K562 (cell line): ENCODE measurements at regions not wholly inside any gene's neighbourhood (a gene's known extent, or its start where the extent isn't known, plus 50 kb on each side); places are given as distances from the start of the nearest gene placed in this dataset.

Experiments used
- ATAC-seq: fragments of 200-7000 bp; cut with Tn5 transposase; 3 replicates; pipeline ENCODE4 v1.9.1; 2020; ENCODE audit warnings: moderate library complexity
- BruUV-seq: library from RNA; stranded (reverse); fragments of 400-500 nt; replicated peaks from 2 replicates; lab custom pipeline; 2021; lab: Mats Ljungman, UMichigan
- CTCF ChIA-PET: fragments of 300-600 bp; formaldehyde crosslinking; extraction: SDS; loops from one replicate; lab custom pipeline; 2021; ENCODE audit warnings: low intra/inter-chr PET ratio; lab: Yijun Ruan, JAX
- POLR2A ChIA-PET: fragments of 300-600, 350-650 bp; sonication (Branson Sonifier 250); formaldehyde crosslinking; extraction: SDS; loops from one replicate; lab custom pipeline; 2021; ENCODE audit warnings: antibody characterized with exemption, inconsistent platforms; lab: Yijun Ruan, JAX
- DNase-seq, 4 experiments: peaks; one replicate each; pipeline versions ENCODE4 v3.0.0 to v3.0.0-alpha.2; 2011 to 2018; ENCODE audit warnings: low spot score in 3 of 4, mixed read lengths in 3 of 4; ENCODE audit errors: extremely low read depth in 1 of 4
- FAIRE-seq: peaks from 2 replicates; lab custom pipeline; 2011; peaks lifted over from hg19 to GRCh38; lab: Jason Lieb, UNC
- H2AFZ ChIP-seq: 2 replicates; pipeline ENCODE4 v1.6.0; 2011; ENCODE audit warnings: low read depth, low read length, control low read depth, inconsistent platforms
- H3K27ac ChIP-seq: fragments of 200-600 bp; 3 replicates; pipeline ENCODE4 v1.8.0; 2011; ENCODE audit warnings: low read depth, mild to moderate bottlenecking, control low read depth, inconsistent platforms, low read length, moderate library complexity, mixed read lengths; ENCODE audit errors: extremely low read depth
- H3K27me3 ChIP-seq, 2 experiments: fragments of 300-600 bp in 1 of 2; 2 replicates in 1 of 2; 3 replicates in 1 of 2; pipeline versions ENCODE4 v1.6.0 to v1.8.0; 2011; ENCODE audit warnings: inconsistent platforms in 2 of 2, low read length in 2 of 2, mild to moderate bottlenecking in 1 of 2, mixed read lengths in 1 of 2, moderate library complexity in 1 of 2; ENCODE audit not compliant: control insufficient read depth in 2 of 2, insufficient read depth in 2 of 2
- H3K36me3 ChIP-seq: fragments of 300-600 bp; 3 replicates; pipeline ENCODE4 v1.8.0; 2011; ENCODE audit warnings: mild to moderate bottlenecking, low read length, inconsistent platforms; ENCODE audit not compliant: control insufficient read depth, insufficient read depth
- H3K4me1 ChIP-seq, 2 experiments: fragments of 200-600 bp in 1 of 2; replicated peaks in 1 of 2; 2 replicates in 1 of 2; 3 replicates in 1 of 2; pipeline versions ENCODE4 v1.5.1 to v1.8.0; 2011; ENCODE audit warnings: inconsistent platforms in 2 of 2, low read length in 2 of 2, mild to moderate bottlenecking in 1 of 2, mixed read lengths in 1 of 2, moderate library complexity in 1 of 2; ENCODE audit not compliant: control insufficient read depth in 2 of 2, insufficient read depth in 2 of 2
- H3K4me2 ChIP-seq: 2 replicates; pipeline ENCODE4 v1.6.1; 2011; ENCODE audit warnings: low read length, control low read depth, inconsistent platforms, mixed read lengths; ENCODE audit not compliant: insufficient read depth
- H3K4me3 ChIP-seq: fragments of 200-600 bp; sonication (generic), shearing (Covaris generic); 2 replicates; pipeline ENCODE4 v1.5.1; 2016; ENCODE audit warnings: control low read depth, inconsistent platforms
- H3K79me2 ChIP-seq: fragments of 200-600 bp; 3 replicates; pipeline ENCODE4 v1.8.0; 2011; ENCODE audit warnings: low read length, inconsistent platforms; ENCODE audit not compliant: control insufficient read depth, insufficient read depth
- H3K9ac ChIP-seq, 2 experiments: 2 replicates each; pipeline versions ENCODE4 v1.6.0 to v1.6.1; 2011; ENCODE audit warnings: low read depth in 2 of 2, low read length in 2 of 2, control low read depth in 1 of 2, inconsistent platforms in 1 of 2, mild to moderate bottlenecking in 1 of 2, mixed read lengths in 1 of 2; ENCODE audit not compliant: insufficient read depth in 1 of 2
- H3K9me1 ChIP-seq: one replicate; pipeline ENCODE4 v1.6.0; 2011; ENCODE audit warnings: inconsistent platforms, mild to moderate bottlenecking, low read length, moderate library complexity; ENCODE audit not compliant: control insufficient read depth, insufficient read depth
- H3K9me3 ChIP-seq: replicated peaks from 2 replicates; pipeline ENCODE4 v1.5.1; 2011; ENCODE audit warnings: low read depth, low read length, inconsistent platforms; ENCODE audit not compliant: control insufficient read depth, insufficient read depth
- H4K20me1 ChIP-seq: replicated peaks from 2 replicates; pipeline ENCODE4 v1.6.1; 2011; ENCODE audit warnings: low read length, inconsistent platforms, mixed read lengths; ENCODE audit not compliant: control insufficient read depth, insufficient read depth
- ARHGAP35 ChIP-seq: fragments of 450-650 bp; IDR thresholded peaks from 2 replicates; pipeline ENCODE4 v1.6.1; 2018; ENCODE audit not compliant: partially characterized antibody
- BRF2 ChIP-seq: IDR thresholded peaks from 3 replicates; pipeline ENCODE4 v1.6.1; 2011; ENCODE audit warnings: borderline replicate concordance, mild to moderate bottlenecking; ENCODE audit not compliant: insufficient read length, insufficient read depth
- CSDE1 ChIP-seq, 2 experiments: fragments of 450-650 bp; IDR thresholded peaks; 2 replicates each; pipeline ENCODE4 v1.6.1; 2016; ENCODE audit warnings: mild to moderate bottlenecking in 1 of 2
- ETS2 ChIP-seq: IDR thresholded peaks from 2 replicates; pipeline ENCODE4 v1.6.1; 2016; ENCODE audit warnings: borderline replicate concordance, missing genetic modification characterization, mild to moderate bottlenecking, moderate library complexity, missing compliant biosample characterization; ENCODE audit not compliant: poor library complexity, severe bottlenecking
- FOXJ3 ChIP-seq: sonication (generic); formaldehyde crosslinking; IDR thresholded peaks from 2 replicates; pipeline ENCODE4 v1.4.0; 2020; ENCODE audit warnings: mild to moderate bottlenecking, missing genetic modification reagents
- FOXK2 ChIP-seq, 2 experiments: fragments of 450-650 bp; IDR thresholded peaks in 1 of 2; conservative IDR thresholded peaks in 1 of 2; 2 replicates each; pipeline ENCODE4 v1.6.1; 2016; ENCODE audit warnings: low read depth in 2 of 2, mild to moderate bottlenecking in 1 of 2
- HDAC6 ChIP-seq: IDR thresholded peaks from 2 replicates; pipeline ENCODE4 v1.6.1; 2012; ENCODE audit warnings: low read depth, mild to moderate bottlenecking, control low read depth, inconsistent platforms, low read length, moderate library complexity
- MED1 ChIP-seq: sonication (generic); formaldehyde crosslinking; IDR thresholded peaks from 2 replicates; pipeline ENCODE4 v1.8.1; 2023; ENCODE audit warnings: missing genetic modification reagents, borderline replicate concordance
- NR2C2 ChIP-seq, 2 experiments: fragments of 200-800 bp in 1 of 2; sonication (Bioruptor generic) in 1 of 2; sonication (generic) in 1 of 2; formaldehyde crosslinking in 1 of 2; IDR thresholded peaks; 2 replicates each; pipeline versions ENCODE4 v1.6.1 to v1.8.0; 2016 to 2022; ENCODE audit warnings: mild to moderate bottlenecking in 1 of 2, missing compliant biosample characterization in 1 of 2, missing genetic modification characterization in 1 of 2, missing genetic modification reagents in 1 of 2
- NRF1 ChIP-seq, 2 experiments: fragments of 450-650 bp; IDR thresholded peaks in 1 of 2; conservative IDR thresholded peaks in 1 of 2; 2 replicates each; pipeline ENCODE4 v1.6.1; 2014; ENCODE audit warnings: mild to moderate bottlenecking in 2 of 2
- POLR2H ChIP-seq: IDR thresholded peaks from 2 replicates; pipeline ENCODE4 v1.6.1; 2016; ENCODE audit warnings: missing genetic modification characterization, low read depth, mild to moderate bottlenecking, control low read depth, missing compliant biosample characterization, moderate library complexity
- PRMT5 ChIP-seq: sonication (generic); formaldehyde crosslinking; IDR thresholded peaks from 2 replicates; pipeline ENCODE4 v1.5.0; 2020; ENCODE audit warnings: missing genetic modification reagents
- SRSF1 ChIP-seq: fragments of 200-400 bp; formaldehyde crosslinking; IDR thresholded peaks from 2 replicates; pipeline ENCODE4 v1.6.1; 2017; ENCODE audit warnings: mild to moderate bottlenecking, low read depth, low read length, moderate library complexity
- ZNF174 ChIP-seq: fragments of 250-450 bp; sonication (Bioruptor Pico); IDR thresholded peaks from 2 replicates; pipeline ENCODE4 v1.4.0; 2020; ENCODE audit warnings: mild to moderate bottlenecking
- ZNF41 ChIP-seq: fragments of 250-450 bp; sonication (Bioruptor Pico); conservative IDR thresholded peaks from 2 replicates; pipeline ENCODE4 v1.4.0; 2020; ENCODE audit warnings: mild to moderate bottlenecking
- WGBS: fragments of 100-300 bp; shearing (Covaris generic); methylation state at CpG from one replicate; pipeline ENCODE4 v1.1.6; 2016; ENCODE audit warnings: low coverage, mixed read lengths; ENCODE audit not compliant: insufficient coverage; ENCODE audit errors: missing lambda C conversion rate; 5-methylcytosine and 5-hydroxymethylcytosine counted together
- in situ Hi-C: fragments of 300-500 bp; cut with MboI; formaldehyde crosslinking; loops from 4 replicates; pipeline ENCODE4 v1.15.0; 2018; ENCODE audit warnings: inconsistent platforms, mixed read lengths
- intact Hi-C: fragments of 100-400 bp; cut with micrococcal nuclease; formaldehyde crosslinking; loops from 2 replicates; pipeline ENCODE4 v1.14.2; 2022
- TF ChIP-seq, protein P1 (sequence below): fragments of 450-650 bp; IDR thresholded peaks from 2 replicates; pipeline ENCODE4 v1.6.1; 2018; ENCODE audit not compliant: partially characterized antibody

GRCh38 chr3:124299831-124300230 is 307.9 kb upstream of the ROPN1 start (continued):
- TF ChIP-seq, protein P1, sequence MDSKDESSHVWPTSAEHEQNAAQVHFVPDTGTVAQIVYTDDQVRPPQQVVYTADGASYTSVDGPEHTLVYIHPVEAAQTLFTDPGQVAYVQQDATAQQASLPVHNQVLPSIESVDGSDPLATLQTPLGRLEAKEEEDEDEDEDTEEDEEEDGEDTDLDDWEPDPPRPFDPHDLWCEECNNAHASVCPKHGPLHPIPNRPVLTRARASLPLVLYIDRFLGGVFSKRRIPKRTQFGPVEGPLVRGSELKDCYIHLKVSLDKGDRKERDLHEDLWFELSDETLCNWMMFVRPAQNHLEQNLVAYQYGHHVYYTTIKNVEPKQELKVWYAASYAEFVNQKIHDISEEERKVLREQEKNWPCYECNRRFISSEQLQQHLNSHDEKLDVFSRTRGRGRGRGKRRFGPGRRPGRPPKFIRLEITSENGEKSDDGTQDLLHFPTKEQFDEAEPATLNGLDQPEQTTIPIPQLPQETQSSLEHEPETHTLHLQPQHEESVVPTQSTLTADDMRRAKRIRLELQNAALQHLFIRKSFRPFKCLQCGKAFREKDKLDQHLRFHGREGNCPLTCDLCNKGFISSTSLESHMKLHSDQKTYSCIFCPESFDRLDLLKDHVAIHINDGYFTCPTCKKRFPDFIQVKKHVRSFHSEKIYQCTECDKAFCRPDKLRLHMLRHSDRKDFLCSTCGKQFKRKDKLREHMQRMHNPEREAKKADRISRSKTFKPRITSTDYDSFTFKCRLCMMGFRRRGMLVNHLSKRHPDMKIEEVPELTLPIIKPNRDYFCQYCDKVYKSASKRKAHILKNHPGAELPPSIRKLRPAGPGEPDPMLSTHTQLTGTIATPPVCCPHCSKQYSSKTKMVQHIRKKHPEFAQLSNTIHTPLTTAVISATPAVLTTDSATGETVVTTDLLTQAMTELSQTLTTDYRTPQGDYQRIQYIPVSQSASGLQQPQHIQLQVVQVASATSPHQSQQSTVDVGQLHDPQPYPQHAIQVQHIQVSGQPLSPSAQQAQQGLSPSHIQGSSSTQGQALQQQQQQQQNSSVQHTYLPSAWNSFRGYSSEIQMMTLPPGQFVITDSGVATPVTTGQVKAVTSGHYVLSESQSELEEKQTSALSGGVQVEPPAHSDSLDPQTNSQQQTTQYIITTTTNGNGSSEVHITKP, result no peak
- TF ChIP-seq BRF2, result no peak
- TF ChIP-seq HDAC6, result no peak
- TF ChIP-seq CSDE1 (IDR thresholded peaks at IDR 0.05), result no peak
- no peak for TF ChIP-seq MED1
- no peak for TF ChIP-seq PRMT5 (CRISPR knock-in tag)
- TF ChIP-seq, all 486 proteins: peak for 0

- in situ Hi-C loops, result no loop called here
- TF ChIP-seq POLR2H (tag), result no peak
- TF ChIP-seq ARHGAP35, result no peak
- no peak for TF ChIP-seq ETS2
- no peak for TF ChIP-seq FOXJ3
- TF ChIP-seq ZNF41, result no peak
- no peak for TF ChIP-seq SRSF1
- no peak for TF ChIP-seq ZNF174 (CRISPR knock-in tag)
- no peak for TF ChIP-seq NR2C2 (CRISPR knock-in tag; IDR thresholded peaks at IDR 0.05)
- TF ChIP-seq NR2C2 (tag; IDR thresholded peaks at IDR 0.05), result no peak
- TF ChIP-seq FOXK2 (conservative IDR thresholded peaks at IDR 0.05 in 1 of 2, IDR thresholded peaks at IDR 0.05 in 1 of 2; ENCODE audit: low read depth in 2 of 2), result no peak
- TF ChIP-seq NRF1 (conservative IDR thresholded peaks at IDR 0.05 in 1 of 2, IDR thresholded peaks at IDR 0.05 in 1 of 2), result no peak
These were observed 308.5 kb upstream of the ROPN1 start for GRCh38 chr3:124300416-124300815.

More at GRCh38 chr3:124300416-124300815, 308.5 kb upstream of the ROPN1 start:
- DNase-seq, result no peak
- Histone ChIP-seq H3K9ac (no peak overlapping the region), H2AFZ (no peak overlapping the region), H4K20me1 (no peaks in the 10 kb centered on the region), H3K27ac (no peak overlapping the region), H3K27me3 (no peaks in the 10 kb centered on the region; a peak in 1 of 5 replicates), H3K9me1 (no peaks in the 10 kb centered on the region), H3K4me2 (no peak overlapping the region), H3K4me3 (no peak overlapping the region), H3K79me2 (no peaks in the 10 kb centered on the region), H3K9me3 (no peaks in the 10 kb centered on the region), H3K36me3 (no peaks in the 10 kb centered on the region), H3K4me1 (no peaks in the 10 kb centered on the region)
- ChIA-PET CTCF (no interaction called here), POLR2A (no interaction called here)
- ATAC-seq, result no peak
- no peak for FAIRE-seq
- intact Hi-C loops, result no loop called here
- no TSS peak for BruUV-seq
- 0% methylated on average over 4 of the region's 4 CpGs for WGBS
